Brain pericyte (primary cell): ENCODE measurements at regions not wholly inside any gene's neighbourhood (a gene's known extent, or its start where the extent isn't known, plus 50 kb on each side); places are given as distances from the start of the nearest gene placed in this dataset.

ENCODE experiments used
- DNase-seq: peaks from one replicate; pipeline ENCODE4 v3.0.0-alpha.2; 2012; ENCODE audit warnings: low read depth, low spot score

DNA sequence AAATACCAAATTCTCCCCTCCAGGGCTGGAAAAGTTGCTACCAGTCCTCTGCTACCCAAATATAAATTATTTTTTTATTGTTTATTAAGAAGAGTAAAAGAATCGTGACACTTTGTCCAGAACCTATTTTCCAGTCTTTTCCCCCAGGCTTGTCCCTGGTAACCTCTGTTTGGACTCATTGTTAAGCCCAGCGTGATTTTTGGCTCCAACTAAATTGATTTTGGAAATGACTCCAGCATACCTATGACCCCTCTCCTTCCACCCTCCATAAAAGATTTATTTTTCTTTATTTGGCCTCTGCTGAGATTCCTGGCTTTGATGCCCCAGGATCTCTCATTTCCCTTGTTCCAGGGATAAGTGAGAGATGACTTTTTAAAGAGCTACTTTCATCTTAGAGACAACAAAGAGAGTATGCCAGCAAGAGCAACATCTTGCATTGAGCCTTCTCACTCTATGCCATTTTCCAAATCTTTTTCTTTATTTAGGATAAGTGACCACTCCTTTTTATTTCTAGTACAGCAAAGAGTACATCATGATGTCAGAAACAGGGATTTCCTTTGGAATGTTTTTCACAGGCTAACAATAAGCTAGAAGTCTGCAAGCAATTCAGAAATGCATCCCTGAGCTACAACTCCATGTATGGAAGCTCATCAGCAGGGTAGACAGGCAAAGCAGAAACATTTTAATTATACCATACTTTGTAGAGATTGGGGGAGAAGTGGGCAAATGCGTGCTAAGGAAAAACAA lies 75.8 kb downstream of the DAD1 start:
- no peak for DNase-seq

DNA sequence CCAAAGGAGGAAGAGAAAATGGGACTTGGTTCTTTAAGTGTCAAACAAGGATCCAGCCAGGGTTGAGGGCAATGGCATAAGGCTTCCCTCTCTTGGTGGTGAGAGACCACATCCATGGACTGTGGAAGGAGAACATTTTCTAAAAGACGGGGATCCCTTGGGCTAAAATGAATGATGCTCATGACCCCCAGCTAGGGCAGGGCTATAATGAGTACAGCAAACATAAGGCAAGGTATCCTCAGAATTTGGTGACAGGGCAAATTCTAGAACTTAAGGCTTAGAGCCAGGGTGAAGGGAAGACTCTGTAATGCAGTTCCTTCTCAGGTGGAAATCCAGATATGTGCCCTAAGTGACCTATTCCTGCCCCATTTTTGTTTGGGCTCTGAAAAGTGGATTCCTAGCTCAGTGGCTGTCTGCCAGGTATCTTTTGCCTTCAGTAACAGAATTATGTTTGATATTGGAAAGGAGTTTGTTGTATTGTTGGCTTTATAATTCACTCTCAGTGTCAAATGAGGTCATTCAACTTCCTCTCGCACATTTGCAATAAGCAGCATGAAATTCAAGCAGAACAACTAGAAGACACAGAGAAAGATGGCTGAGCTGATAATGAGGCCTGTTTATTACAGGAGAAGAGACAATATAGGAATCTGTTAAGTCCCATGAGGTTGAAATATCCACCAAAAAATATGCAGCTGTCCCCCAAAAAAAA lies 76.8 kb downstream of the DAD1 start:
- no peak for DNase-seq

DNA sequence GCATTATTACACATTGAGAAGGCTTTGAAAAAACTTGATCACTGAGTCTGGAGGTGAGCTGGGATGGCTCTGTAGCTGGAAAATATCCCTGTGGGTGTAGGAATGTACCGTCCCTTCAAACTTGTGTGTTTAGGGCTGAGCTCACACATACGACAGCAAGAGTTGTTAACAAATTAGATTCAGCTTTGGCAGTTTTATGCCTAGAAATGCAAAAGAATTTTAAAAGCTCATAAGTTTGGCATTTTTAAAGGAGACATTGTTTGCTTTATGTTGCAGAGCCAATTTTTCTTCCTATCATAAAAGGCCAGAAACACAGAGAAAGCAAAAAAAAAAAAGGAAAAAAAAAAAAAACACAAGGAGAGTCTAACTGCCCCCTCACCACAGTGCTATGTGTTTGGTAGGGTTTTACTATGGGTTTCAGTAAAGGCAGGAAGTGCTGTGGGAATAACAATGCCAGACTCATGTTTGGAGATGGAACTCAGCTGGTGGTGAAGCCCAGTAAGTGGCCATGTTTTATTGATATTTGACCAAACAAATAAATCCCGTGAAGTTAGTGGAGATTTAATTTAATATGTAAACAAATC lies 78.4 kb downstream of the DAD1 start:
- peak; percentile 20 for DNase-seq

DNA sequence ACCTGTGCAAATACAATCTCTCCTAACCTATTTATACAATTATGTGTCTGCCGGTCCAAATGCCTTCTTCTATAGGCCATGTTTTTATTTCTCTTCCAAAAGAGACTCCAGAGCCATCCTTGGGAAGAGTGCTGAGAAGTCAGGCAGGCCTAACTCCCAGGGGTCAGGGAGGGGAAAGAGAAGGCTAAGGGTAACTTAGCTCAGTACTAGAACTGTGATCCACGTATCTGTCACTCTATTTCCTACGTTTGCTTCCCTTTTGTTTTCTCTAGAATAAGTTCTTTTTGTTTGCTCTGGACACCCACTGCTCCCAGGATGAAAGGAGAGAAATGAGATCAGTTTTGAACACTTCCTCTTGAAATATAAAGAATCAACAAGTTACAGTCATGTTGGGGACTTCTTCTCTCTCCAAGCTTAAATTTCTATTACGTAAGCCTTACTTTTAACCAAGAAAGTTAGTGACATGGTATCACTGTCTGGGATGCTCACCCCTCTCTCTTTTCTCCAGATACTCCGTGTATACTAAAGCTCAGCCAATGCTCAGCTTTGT lies 79.2 kb downstream of the DAD1 start:
- DNase-seq, result no peak

DNA sequence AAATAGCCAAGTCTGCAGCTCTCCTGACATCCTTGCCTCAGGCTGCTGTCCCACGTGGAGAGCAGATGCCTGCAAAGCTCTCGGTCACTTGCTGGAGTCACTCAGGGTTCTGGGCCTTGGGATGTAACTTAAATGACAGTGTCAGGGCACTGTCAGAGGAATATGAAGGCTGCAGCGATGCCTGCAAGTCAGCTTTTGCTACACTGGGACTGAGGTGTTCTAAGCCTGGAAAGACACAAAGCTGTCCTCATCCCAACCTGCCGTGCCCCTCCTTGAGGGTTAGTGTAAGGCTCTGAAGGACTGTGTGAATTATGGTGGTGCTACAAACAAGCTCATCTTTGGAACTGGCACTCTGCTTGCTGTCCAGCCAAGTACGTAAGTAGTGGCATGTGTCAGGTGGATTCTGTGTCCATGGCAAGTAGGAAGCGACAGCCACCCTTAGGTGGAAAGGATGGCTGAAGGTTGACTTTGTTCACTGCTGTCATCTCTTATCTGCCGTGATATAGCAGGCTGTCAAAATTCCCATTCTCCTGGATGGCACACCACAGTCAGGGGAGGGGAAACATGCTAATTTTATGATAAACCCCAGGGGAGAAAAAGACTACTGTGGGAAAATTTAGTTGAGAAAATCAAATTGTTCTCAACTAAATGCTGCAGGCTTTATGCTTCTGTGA lies 79.9 kb downstream of the DAD1 start:
- no peak for DNase-seq

DNA sequence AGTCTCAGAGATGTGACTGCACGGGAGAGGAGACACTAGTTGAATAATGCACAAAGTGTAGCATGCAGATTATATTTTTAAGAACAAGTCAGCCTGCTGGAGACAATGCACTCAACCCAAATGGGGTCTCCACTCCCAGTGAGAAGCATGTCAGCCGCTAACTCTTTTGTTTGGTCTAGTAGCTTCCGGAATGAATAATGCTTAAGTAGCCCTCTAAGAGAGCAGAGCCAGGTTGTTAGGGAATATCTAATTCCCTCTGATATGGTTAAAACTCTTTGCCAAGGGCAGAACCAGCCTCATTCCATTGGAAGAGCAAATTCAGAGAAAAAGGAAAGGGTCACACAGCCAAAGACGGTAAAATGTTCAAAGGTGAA lies 80.4 kb downstream of the DAD1 start:
- DNase-seq, result no peak

DNA sequence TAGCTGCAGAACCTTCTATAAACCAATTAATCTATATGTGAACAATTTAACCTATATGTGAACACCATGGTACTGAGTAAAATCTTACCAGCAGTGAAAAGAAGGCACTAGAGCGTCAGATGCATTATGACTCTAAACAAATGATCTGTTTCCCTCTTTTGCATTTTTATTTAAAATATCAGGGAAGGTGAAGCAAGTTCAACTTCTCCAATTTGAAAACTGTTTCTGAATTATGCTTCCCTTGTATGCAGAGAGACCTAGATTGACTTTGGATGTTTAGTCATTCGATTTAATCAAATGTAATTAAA lies 80.9 kb downstream of the DAD1 start:
- no peak for DNase-seq

DNA sequence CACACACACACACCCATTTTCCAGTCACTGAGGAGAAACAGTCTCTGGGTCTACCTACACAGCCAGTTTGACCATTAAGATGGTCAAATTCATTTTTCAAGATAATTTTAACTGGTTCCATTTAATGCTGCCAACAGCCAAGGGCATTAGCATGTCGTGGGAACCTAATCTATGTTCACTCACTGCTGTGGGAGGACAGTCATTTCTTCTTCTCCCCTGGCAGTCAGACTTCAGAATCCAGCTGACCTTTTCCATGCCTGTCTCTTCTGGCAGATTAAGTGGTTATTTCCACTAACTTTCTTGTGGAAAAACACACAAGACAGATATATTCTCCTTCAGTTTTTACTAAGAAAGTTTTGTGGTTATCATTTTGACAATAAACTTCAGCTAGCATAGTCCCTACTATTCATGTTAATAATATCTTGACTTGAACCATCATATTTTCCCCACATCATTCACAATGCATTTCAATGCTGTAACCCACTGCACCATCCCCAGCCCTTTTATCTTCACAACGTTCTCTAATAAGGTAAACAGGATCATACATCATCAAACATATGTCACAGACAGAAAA lies 82.2 kb downstream of the DAD1 start:
- DNase-seq, result no peak

DNA sequence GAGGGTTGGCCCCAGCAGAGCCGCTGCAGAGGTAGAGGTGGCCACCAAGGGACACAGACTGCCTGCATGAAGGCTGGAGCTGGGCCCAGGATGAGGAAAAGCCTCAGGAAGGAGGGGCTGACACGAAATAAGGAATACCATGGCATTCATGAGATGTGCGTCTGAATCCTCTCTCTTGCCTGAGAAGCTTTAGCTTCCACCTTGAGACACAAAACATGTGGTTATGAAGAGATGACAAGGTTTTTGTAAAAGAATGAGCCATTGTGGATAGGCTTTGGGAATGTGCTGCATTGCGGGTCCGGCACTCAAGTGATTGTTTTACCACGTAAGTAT lies 82.7 kb downstream of the DAD1 start:
- no peak for DNase-seq

DNA sequence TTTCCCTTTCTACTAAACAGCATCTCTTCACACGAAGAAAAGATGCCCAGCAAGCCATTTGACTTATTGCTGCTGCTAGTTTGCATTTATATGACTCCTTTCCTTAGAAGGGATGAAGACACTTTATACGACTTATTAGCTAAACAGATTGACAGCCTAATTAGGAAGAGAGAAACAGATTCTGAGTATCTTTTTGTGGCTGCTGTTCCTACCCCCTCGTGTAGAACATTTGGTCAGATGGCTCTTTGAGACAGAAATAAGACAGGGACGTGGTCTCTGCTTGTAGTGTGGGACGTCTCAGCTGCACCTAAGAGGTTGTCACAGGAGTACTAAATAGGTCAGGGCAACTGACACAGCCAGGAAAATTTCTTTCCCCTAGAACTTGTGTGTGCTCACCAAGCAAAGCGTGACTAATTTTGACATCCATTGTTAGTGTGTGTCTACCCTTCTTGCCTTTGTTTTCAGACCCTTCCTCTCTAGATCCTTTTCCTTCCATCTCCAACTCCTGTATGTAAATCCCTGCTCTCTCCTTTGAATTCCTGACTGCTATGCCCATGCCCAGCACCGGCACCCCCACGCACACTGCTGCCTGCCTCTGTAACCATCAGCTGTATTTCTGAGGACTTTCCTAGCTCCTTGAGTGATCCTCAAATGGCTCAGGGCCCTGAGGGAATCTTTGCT lies 83.2 kb downstream of the DAD1 start:
- no peak for DNase-seq

DNA sequence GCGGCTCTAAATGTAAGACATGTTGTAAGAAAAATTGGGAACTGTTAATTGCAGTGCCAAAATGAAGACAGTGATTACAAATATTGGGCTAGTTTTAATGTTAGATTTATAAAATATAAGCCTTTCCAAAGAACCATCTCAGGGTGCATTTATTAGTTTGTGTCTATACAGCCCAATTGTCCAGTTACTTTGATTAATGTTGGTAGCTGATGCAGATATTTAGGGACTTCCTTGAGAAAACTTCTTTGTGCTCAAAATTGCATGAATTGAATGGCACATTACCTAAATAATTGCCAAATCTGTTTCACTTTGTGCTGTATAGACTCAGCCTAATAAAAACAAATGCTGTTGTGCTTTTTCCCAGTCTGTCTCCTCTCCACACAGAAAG lies 83.7 kb downstream of the DAD1 start:
- no peak for DNase-seq

DNA sequence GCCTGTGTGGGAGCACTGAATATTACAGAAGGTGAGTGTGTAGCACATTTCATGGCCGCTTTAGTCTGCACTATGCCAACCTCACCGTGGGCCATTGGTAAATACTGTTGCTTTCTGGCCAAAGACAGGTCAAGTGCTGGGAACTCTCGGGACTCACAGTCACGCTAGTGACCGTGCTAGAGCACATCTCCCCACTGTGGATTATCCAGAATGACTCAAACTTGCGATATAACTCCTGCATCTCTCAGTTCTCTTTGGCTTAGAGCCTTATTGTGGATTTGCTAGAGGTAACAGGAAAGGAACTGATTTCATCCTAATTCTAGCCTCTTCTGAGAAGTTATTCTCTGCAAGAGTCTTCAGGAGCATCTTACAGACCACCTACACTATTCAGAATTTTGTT lies 86.5 kb downstream of the DAD1 start:
- no peak for DNase-seq

DNA sequence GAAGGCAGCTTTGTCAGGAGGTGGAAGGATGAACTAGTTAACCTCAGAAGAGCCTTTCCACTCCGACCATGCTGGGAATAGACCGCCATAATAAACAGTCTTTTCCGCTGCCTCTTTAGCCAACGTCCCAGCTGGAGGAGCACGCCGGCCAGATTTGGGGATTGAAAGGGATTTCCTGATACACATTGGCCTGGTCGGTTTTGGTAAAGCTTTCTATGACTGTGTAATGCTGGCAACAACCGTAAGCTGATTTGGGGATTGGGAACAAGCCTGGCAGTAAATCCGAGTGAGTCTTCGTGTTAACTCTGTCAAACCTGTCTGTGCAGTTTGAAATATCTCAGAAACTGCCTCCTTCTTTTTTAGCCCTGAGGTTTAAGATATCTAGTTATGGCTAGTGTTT lies 87.0 kb downstream of the DAD1 start:
- no peak for DNase-seq

DNA sequence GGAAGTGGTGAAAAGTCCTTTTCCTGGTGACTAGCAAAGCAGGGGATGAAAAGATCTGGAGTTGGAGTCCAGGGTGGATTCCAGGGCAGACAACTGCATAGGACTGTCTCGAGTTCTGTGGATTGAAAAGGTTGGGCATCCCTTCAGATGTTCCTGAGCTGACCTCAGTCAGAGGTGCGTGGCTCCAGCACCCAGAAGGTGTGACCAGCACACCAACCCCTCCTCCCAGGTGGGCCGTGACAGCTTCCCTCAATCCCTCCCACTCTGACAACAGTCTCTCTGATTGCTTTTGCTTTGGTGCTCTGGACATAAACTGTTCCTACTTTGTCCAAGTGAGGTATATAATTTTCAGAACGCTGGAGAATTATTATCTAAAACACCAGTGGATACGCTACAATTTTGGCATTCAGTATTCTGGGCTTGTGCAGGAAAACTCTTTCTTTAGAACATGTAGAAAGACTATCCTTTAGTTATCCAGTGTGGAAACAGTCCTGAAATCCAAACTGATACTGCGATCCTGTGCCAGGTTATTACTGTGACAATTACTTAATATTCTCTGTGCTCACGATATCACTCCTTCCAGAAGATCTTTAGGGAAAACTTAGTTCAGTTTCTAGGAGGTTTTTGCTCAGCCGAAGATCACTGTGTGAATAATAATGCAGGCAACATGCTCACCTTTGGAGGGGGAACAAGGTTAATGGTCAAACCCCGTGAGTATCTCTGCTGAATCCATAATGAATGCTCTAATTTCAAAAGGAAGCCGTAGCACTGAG lies 87.9 kb downstream of the DAD1 start:
- no peak for DNase-seq

DNA sequence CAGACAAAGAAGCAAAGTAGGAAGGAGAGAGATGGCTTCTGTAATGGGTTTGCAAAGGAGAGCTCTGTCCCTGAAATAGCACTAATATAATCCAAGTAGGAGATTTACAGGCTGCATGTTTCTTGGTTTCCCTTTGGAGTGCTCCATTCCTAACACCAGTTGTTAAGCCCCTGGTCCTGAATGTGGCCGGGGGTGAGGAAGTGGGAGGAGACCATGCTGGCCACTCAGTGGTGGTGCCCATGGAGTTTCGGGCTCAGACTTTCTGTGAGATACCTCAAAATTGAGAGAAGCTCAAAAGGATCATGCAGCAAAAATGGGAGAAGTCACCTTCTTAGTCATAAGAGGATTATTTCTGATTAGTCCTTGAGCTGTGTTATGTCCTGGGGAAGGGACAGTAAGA lies 88.5 kb downstream of the DAD1 start:
- DNase-seq, result no peak

DNA sequence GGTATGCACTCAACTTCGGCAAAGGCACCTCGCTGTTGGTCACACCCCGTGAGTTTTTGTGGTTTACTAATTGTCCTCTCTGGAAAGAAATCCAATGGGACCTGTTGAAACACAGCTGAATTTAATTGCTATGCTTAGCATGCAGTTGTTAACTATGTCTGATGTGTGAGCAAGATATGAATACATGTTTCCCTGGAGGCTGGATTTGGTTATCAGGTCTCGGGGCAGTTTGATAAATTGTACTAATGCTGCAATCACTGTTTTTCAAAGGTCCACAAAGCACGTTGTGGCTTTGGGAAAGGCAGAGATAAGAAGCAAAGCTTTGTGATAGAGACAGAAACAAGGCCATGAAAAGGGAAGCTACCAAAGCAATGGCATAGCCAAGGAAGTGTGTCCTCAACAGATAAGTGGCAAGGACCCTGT lies 91.3 kb downstream of the DAD1 start:
- no peak for DNase-seq

DNA sequence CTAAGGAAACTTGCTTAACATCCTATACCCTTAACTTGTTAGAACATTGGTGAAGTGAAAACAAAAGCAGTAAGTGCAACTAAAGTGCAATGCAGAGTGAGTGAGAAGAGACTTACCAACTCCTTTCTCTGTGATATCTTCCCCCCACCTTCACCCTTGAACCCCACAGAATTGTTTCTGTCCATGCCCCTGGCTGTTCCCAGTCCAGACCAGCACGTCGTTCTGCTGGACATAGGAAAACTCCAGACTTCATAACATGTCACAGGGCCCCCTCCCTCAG lies 91.9 kb downstream of the DAD1 start:
- DNase-seq, result no peak

DNA sequence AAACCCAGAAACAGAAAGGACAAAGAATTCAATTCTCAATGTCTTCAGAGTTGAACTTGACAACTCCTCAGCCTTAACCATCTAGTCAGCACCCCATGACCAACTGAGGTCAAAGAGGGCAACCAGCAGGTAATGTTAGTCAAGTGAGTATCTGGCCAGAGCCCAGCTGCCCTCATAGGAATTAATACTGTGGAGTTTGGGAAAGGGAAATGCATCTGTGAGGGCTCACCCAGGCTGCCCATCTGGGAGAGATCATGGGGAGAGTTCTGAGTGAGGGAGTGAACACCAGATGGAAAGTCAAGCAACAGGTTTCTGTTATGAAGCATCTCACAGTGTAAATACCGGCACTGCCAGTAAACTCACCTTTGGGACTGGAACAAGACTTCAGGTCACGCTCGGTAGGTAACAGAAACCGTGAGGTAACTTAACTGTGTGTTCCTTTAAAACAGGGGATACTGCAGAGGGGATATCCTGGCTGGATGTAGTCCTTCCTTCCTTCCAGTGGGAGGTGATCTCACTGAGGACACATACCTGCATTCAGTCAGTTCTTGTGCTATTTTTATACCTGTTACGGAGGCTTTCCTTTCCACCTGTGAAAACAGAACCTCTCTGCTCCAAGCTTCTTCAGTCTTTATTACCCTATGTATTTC lies 94.4 kb downstream of the DAD1 start:
- DNase-seq, result no peak

DNA sequence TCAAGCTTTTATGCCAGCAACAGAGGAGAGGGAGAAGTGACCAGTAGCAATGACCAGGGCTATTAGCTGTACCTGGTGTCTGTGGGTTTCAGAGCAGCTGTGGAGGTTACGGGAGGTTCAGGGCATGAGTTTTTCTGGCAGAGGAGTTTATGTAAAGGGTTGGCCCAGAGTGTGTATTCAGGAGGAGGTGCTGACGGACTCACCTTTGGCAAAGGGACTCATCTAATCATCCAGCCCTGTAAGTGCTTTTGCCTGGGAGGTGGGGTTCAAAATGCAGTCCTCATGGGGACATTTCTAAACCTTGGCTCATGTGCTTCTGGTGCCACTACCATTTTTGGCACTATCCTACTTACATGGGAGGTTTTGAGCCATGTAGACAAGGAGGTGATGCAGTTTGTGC lies 95.3 kb downstream of the DAD1 start:
- no peak for DNase-seq

DNA sequence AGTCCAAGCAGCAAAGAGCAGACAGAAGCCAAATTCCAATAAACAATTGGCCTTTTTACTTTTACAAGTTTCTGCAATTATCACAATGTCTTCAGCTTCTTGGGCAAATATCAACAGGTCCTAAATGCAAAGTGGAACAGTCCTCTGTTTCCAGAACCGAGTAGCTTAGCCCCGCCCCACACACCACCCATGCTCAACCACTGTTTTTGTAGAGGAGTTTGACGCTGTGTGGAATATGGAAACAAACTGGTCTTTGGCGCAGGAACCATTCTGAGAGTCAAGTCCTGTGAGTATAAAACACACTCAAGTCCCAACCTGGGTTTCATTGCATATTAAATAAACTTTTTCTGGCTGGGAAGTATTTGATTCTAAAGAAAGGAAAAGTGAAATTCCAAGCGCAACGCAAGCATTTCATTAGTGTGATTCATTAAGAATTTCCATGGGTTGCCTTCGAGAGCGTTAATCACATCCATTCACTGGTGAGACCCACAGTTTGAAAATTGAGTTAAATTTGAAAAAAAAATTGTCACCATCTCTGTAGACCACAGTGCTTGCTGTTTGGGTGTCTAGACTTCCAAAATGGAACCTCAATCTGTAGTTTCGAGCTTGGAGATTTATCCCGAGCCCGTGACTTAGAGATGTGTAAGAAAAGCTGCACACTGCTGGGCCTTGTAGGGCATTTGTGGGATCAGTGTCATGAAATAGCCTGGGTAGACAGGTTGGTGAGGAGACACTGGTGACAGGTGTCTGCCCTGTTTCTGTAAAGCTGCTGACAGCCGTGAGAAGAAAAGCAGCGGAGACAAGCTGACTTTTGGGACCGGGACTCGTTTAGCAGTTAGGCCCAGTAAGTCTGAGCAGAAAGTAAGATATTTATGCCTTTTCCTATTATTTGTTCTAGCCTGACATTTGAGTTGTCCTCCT lies 96.1 kb downstream of the DAD1 start:
- no peak for DNase-seq
